OCI-LY3 (cell line): ENCODE measurements at regions not wholly inside any gene's neighbourhood (a gene's known extent, or its start where the extent isn't known, plus 50 kb on each side); places are given as distances from the start of the nearest gene placed in this dataset.

Experiments
- EZH2phosphoT487 ChIP-seq: fragments of 200-600 bp; shearing (Covaris generic); IDR thresholded peaks from 2 replicates; pipeline ENCODE4 v1.6.1; 2018; ENCODE audit warnings: antibody characterized with exemption, mixed run types, low read depth
- TF ChIP-seq, protein P1 (sequence below): fragments of 200-600, 300-600 bp; sonication (generic); IDR thresholded peaks from 2 replicates; pipeline ENCODE4 v1.5.1; 2014; ENCODE audit warnings: antibody characterized with exemption, low read length, low read depth

DNA sequence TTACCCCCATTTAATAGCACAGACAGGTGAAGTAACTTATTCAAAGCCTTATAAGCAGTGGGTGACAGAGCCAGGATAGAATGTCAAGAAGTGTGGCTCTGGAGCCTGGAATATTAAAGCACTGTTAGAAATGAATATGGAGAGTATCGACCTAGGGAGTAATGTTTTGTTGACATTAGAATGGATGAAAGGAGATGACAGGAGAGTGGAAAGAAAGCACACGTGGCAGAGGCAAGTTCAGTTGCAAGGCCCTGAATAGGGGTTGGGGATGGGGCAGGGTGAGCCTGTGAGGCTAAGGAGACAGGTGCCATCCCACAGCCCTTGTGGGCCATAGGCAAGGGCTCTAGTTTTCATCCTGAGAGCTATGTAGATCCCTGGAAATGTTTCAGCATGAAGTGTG lies 125.5 kb upstream of the PLXNA2 start:
- no peak for TF ChIP-seq EZH2phosphoT487
- TF ChIP-seq, protein P1, sequence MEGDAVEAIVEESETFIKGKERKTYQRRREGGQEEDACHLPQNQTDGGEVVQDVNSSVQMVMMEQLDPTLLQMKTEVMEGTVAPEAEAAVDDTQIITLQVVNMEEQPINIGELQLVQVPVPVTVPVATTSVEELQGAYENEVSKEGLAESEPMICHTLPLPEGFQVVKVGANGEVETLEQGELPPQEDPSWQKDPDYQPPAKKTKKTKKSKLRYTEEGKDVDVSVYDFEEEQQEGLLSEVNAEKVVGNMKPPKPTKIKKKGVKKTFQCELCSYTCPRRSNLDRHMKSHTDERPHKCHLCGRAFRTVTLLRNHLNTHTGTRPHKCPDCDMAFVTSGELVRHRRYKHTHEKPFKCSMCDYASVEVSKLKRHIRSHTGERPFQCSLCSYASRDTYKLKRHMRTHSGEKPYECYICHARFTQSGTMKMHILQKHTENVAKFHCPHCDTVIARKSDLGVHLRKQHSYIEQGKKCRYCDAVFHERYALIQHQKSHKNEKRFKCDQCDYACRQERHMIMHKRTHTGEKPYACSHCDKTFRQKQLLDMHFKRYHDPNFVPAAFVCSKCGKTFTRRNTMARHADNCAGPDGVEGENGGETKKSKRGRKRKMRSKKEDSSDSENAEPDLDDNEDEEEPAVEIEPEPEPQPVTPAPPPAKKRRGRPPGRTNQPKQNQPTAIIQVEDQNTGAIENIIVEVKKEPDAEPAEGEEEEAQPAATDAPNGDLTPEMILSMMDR = no peak
